Inferior parietal cortex (tissue), 1 donor: ENCODE measurements at regions not wholly inside any gene's neighbourhood (a gene's known extent, or its start where the extent isn't known, plus 50 kb on each side); places are given as distances from the start of the nearest gene placed in this dataset.

Experiments
- DNase-seq: peaks from one replicate; pipeline ENCODE4 v3.0.0-alpha.2; 2016; ENCODE audit errors: extremely low spot score

DNA sequence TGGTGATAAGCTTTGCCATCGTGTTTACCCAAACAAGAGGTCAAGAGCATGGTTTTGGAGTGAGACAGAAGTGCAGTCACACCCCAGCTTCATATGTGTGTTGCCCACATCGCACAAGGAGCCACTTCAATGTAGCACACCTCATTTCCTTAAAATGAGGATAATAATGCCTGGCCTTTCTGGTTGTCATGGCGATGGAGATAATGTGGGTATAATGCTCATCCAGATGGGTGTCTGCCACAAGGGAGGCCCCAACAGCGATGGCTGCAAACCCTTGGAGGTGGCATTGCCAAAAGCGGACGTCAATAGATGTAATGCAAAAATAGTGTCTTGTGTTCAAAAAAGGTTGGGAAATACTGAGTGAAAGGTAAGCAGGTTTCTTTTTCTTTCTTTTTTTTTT is 83.1 kb upstream of the AJAP1 start:
- no peak for DNase-seq

DNA sequence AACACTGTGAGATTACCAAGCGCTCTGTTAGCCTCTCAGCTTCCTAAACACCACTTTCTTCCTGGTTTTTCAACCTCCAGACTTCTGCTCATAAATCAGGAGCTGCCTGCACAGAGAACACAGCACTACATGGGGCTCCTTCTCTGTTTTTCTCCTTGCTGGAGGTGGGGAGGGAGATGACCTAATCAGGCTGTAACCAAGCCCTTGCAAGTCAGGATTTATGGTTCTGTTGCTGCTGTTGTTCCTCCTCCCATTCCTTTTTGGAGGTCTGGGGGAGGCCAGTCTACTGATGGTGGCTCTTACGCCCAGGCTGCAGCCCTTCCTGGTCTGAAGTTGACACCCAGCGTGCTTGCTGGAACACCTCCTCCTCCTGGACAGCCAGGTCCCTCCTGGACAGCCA is 80.9 kb upstream of the AJAP1 start:
- DNase-seq, result no peak

DNA sequence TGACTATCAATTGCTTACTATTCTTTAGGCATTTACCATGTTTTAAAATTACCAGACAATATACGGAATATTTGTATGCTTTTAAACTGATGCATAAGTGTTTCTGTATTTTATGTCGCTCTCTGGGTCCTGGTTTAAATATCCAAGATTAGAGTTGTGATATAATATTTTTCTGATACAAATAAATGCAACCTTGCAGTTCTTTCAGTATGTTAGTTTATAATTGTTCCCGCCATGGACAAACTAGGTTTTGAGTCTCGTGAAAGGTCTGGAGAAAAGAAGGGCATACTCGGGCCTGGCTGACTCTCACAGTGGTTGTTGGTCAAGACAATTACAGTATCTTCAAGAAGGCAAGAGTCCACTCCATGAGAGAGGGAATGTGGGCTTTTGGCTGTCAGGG is 72.6 kb upstream of the AJAP1 start:
- DNase-seq, result no peak

DNA sequence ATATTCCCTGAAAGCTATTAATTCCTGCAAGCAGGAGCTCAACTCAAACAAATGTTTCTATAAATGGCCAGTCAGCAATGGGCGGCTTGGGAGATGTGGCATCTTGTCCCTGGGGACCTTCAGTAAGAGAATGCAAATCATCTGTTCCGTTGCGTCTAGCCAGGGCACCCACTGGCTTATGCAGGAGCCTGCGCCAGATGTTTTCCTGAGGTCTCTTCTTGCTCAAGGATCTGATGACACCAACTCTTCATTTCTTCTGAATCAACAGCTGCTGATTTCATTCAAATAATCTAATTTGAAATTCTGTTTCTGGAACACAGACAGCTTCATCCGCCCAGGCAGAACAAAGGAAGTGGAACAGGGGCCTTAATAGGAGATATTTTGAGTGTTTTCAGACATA is 70.0 kb upstream of the AJAP1 start:
- DNase-seq, result no peak

DNA sequence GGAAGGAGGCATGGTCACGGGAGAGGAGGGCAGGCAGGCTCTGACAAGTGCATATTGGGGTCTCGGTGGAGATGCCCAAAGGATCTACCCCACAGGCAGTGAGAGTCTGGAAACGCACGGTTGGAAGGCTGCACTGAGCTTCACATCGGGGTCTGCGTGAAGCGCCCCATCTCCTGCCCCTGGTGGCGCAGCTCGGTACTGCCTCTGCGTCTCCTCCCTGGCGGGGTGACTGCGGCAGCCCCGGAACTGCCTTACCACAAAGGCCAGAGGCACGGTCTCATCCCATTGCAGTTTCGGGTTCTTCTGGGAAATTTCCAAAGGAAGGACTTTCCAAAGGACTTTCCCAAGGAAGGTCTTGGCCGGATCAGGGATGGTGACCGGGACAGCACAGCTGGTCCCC is 69.2 kb upstream of the AJAP1 start:
- DNase-seq, result no peak

DNA sequence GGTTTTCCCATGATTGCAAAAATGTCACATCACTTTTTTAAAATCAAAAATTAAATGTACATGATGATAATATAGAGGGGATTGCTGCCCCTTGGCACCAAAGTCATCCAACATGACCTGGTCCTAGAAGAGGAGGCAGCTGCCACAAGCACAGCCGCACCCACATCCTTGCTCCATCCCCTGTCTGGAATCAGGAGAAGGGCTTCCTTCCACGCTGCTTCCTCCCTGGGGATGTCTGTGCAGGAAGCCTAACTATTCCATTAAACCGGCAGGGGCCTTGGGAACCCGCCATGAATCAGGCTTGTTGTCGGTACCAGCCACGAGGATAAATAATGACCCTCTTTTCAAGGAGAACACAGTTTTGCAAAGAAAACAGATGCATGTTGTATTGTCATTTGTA is 68.7 kb upstream of the AJAP1 start:
- DNase-seq, result no peak

DNA sequence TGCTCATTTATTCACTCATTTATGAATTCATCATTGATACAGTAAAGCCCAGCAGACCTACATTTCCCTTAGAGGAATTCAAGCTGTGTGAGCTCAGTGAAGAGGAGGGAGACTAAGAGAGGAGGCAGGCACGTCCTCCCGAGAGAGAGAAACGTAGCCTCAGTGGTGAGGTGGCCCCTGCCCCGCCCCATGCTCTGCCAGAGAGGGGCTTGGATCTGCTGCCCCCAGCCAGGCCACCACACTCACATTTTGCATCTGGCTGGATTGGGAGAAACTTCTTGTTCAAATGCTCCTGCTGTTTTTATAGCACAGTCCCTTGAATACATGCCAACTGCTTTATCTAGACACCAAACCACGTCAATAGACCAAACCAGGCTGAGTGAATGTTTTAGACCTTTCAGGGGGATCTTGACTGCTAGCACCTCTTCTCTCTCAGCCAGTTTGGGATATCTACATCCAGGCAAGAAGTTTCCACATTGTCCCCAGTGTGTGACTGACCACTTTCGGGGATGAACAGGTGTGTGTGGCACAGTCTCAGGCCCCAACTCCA is 67.7 kb upstream of the AJAP1 start:
- DNase-seq, result no peak

DNA sequence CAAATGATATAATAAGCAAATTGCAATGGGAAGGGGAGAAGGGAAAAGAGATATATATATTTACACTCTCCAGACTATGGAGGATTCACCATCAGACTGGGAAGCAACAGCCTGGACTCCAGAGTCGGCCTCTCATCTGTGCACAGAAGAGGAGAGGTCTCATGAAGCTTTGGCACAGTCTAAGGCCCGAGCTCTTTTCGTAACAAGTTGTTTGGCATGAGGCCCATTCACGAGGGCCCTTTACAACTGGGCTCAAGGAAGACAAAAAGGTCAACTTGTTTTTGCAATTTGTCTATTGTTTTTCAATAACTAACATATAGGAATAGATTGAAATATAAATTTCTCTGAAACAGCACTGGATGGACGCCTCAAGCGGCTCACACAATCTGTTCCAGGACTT is 66.7 kb upstream of the AJAP1 start:
- DNase-seq, result no peak

DNA sequence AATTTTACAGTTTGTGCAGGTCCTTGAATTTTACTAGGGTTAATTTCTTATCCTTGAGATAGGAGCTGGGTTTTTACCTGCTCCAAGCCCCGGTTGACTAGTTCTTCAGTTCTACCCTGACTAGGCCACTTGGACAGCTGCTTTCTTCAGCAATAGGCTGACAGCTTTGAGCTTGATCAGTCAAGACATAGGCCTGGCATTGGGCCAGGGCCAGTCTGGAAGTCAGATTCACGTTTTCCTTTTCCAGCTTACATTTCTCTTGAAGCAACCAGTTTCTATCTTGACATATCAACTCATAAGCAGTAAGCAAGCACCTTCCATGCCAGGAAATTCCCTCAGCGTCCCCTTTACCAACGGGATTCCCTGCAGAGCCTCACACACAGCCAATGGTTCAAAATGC is 63.7 kb upstream of the AJAP1 start:
- DNase-seq, result no peak

DNA sequence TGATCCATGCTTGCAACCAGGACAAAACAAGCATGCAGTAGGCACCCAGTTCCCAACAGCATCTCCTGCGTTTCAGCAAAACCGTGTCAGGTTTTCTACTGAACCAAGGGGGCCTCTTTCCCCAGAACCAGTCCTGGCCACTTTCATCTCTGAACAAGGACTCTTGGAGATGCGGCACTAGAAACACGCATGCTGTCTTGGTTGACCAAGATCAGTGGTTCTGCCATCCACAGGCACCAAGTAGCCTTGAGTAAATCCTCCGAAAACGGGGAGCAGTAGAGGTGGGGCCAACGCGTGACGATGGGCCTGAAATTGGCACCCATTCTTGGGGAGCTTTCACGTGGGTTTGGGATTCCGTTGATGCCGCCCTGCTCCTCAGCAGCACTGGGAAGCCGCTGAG is 62.5 kb upstream of the AJAP1 start:
- no peak for DNase-seq

DNA sequence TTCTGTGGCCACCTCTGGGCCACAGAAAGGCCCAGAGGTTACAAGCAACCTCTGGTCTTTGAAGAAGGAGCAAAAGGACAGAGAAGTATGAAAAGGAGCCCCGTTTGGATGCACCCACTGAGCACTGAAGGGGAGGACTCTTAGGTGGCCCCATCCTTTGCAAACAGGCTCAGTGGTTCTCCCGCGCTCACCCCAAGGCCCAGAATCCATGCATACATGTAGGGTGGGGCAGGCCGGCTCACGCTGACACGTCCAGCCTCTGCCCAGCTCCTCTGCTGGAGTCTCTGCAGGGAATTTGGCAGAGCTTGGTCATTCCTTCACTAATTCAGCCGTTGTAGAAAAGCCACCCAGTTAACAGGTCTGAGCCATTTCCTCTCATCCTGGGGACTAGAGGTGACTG is 61.3 kb upstream of the AJAP1 start:
- no peak for DNase-seq

DNA sequence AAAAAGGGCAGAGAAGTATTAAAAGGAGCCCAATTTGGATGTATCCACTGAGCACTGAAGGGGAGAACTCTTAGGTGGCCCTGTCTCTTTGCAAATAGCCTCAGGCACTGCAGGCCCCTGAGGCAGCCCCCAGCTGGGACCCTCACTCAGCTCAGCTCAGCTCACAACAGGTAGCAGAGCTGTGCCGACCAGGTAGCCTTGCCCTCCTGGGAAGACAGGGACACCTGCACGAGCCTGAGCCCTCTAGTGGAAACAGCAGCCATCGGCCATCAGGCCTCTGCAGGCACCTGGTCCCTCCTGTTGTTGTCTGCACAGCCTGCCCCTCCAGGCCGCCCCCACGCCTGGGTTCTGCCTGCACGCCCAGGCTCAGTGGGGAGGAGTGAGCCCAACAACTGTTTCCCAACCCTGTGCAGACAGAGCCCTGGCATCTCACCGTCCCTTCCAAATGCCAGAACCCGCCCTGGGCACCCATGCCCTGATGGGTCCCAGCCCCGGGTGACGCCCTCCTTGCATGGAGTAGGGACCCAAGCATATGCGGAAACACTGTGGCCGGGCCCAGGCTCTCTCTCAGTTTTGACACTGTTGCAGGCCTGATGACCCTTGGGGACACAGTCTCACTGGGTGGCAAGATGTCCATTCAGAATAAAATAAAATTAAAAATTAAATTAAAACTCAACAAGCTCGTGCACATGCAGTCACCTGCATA is 60.0 kb upstream of the AJAP1 start:
- no peak for DNase-seq

DNA sequence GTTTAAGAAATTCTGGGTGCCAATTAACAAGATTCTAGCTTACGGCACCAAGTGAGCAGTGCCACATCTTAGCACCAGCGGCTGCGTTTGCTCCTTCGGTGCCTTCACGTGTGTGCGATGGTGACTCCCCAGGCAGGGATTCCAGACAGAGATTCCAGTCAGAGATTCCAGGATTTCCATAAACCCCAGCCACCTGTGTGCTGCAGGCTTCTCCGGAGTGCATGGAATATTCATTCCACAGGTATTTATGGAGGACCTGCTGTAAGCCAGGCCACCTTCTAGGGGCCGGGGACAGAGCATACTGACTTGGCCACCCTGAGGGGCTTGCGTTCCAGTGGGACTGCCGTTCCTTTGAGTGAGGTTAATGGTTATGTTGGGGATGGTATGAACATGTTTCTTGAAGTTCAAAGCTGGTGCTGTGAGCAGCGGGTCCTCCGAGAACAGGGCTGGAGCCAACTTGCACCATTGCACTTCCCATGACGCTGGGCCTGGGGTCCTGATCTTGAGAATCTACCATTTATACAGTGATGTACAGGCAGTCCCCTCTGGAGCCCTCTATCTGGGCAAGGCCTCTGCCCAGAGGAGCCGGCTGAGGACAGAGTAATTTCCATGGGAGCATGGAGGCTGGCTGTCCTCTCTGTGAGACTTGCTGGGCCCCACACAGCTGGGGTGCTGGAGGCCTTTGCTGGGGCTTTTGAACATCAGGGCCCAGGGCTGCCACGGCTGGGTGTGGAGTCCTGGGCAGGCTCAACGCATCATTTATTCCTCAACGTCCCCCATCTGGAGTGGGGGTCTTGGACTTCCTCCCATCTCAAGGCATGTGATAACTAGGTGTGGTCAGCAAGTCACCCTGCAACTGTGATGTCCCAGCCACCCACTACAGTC is 58.8 kb upstream of the AJAP1 start:
- no peak for DNase-seq

DNA sequence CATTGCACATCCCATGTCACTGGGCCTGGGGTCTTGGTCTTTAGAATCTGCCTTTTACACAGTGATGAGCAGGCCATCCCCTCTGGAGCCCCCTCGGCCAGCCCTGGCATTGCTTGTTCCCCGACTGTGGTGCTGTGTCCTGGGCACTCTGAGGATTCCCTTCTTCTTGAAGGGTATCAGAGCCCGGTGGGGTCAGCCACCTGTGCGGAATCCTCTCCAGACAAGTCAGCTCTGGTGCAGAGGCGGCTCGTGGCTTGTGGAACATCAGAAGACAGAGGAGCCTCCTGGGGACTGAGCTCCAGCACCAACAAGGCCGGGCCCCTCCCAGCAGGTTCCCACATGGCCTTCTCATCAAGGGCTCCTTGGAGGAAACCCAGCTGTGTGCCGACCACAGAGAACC is 57.9 kb upstream of the AJAP1 start:
- DNase-seq, result no peak

DNA sequence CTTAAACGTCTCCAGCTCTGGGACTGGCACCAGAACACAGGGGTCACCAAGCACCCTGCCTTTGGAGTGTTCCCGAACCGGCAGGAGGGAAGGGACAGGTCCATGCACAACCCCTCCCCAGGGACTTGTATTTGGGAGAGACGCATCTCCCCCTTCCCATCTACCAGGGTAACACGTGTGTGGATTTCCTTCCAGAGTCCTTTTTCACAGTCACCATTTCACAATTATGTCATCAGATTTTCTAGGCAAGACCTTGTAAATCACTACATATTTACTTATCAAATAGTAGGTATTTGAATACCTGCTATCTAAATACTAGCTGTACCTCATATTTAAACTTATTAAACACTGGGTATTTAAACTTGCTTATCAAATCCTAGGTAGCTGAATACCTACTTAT is 57.4 kb upstream of the AJAP1 start:
- DNase-seq, result no peak

DNA sequence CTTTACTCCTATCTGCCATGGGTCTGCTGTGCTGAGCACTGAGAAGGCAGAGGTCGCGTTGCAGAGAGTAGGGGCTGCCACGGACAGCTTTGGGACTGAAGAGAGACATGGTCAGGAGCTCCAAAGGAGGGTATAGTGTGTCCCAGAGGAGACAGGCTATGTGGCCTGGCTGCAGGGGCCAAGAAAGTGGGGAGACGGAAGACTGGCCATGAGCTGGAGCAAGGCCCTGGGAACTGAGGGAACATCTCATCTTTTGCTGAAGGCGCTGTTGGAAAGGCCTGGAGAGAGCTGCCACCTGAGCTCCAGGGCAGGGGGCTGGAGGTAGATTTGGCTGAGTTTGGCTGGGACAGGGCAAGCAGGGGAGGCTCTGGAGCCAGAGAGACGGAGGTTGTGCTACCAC is 55.8 kb upstream of the AJAP1 start:
- no peak for DNase-seq

DNA sequence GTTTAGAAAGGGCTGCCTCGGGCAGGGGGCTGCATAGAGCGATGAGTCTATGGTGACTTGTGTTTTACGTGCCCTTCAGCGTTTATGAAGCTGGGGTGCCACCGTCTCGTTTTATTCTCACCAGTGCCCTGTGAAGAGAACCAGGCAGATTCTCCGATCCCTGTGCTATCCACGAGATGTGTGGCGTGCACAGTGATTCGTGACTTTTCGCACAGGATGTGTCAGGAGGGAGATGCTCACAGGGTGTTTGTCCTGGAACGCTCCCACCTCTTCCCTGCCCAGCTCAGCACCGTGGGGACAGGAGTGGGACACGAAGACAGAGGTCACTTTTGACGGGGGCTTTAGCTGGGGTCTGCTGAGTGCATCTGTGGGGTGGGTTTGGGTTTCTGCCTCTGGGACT is 54.9 kb upstream of the AJAP1 start:
- no peak for DNase-seq

DNA sequence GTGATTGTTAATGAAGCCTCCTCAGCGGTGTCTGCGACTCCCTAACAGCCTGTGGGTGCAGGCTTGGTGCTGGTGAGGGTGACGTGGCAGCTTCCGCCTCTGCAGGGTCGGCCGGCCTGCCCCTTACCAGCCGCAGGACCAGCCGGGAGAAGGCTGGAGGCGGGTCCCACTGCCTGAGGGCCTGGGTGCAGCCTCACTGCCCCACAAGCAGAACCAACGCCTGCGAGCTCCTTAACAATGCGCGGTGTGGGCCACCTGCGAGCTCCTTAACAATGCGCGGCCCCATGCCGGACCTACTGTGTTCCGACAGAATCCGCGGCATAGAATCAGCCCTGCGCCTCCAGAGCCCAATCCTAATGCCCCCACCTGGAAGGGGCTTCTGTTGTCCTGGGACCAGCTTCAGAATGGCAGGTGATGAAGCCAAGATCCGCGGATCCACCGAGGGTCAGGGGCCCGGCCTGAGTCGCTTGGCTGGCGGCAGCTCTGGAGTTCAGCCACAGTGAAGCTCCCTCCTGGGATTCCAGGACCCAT is 54.4 kb upstream of the AJAP1 start:
- no peak for DNase-seq

DNA sequence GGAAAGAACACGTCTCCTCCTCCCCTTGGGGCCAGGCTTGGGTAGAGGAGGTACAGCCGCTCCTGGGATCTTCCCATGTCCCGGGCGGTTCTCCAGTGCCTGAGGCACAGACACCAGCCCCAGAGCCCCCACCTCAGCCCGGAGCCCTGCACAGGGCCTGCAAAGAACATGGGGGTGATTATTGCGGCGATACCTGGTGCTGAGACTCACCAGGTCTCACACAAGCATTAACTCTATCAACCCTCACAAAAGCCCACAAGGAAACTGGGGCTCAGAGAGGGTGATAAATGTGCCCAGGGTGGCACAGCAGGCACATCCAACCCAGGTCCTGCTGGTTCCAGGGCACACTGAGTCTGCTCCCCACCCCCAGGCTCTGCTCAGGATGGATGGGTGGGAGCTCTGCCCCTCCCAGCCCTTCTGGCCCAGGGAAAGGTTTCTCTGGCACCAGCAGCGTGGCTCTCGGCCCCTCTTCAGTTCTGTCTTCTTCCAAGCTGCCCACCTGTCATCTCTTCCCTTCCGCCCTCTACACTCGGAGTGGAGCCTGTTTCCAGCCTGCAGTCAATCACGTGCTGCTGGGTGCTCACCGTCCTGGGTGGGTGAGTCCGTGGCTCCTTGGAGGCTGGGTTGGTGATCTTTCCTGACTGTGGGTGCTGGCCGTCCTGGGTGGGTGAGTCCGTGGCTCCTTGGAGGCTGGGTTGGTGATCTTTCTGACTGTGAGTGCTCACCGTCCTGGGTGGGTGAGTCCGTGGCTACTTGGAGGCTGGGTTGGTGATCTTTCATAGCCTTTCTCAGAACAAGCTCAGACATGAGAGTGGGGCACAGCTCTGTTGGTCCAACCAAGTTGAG is 53.6 kb upstream of the AJAP1 start:
- no peak for DNase-seq

DNA sequence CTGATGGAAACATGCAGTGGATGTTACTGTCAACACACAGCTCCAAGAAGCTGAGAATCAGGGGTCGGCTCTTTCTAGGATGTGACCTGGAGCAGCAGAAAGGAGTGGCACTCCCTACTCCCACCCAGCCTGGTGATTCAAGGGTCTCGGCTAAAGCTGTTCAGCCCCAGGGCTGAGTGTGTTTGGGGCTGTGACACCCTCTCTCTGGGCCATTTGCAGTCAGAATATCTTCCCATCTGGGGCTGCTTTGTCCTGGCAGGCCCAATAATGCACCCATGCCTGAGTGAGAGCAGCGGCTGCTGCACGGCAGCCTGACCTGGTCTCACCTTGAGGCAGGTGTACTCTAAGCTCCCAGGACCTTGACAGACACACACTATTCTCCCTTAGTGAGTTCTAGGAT is 52.5 kb upstream of the AJAP1 start:
- no peak for DNase-seq

DNA sequence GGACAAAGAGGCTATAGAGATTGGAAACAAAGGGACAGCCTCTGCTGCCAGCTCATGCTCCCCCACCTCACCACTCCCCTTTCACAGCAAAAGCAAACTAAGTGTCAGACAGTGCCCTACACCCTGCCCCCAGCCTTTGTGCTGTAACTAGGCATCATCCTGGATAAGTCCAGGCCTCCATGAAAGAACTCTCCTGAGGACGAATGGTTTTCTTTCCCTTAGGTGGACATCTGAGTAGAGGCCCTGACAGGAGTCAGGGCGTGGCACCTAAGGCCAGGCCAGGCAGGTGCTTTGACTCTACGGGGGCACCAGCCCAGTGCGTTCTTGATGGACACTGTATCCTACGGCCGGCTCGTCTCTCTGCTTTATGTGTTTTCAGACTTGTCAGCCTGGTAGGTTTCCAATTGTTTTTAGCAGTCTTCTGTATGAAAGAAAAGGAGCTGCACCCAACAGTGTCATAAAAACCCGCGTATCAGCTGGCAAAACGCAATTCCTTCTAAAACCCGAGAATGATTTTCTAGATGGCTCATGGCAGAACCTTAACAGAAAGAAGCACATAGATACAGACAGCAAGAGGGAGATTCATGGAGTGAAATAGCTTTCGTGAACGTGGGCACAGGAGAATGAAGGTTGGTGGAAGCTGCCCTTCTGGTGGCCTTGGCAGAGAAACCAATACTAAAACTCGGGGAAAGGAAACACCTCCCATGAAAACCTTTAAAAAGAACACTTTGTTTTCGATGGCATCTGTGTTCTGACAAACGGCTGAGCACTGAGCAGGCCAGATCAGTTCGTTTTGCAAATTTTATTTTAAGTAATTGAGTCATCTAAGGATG is 51.7 kb upstream of the AJAP1 start:
- peak; percentile 51 for DNase-seq
